Renal pelvis (tissue), 1 donor: ENCODE measurements at regions not wholly inside any gene's neighbourhood (a gene's known extent, or its start where the extent isn't known, plus 50 kb on each side); places are given as distances from the start of the nearest gene placed in this dataset.
"Not testable (repeated sequence)": the region's sequence is repeated elsewhere in the genome, so short reads cannot be mapped to it uniquely, and the experiment has no call there.

Source experiments
- DNase-seq: peaks from one replicate; pipeline ENCODE4 v3.0.0-alpha.2; 2013

DNA sequence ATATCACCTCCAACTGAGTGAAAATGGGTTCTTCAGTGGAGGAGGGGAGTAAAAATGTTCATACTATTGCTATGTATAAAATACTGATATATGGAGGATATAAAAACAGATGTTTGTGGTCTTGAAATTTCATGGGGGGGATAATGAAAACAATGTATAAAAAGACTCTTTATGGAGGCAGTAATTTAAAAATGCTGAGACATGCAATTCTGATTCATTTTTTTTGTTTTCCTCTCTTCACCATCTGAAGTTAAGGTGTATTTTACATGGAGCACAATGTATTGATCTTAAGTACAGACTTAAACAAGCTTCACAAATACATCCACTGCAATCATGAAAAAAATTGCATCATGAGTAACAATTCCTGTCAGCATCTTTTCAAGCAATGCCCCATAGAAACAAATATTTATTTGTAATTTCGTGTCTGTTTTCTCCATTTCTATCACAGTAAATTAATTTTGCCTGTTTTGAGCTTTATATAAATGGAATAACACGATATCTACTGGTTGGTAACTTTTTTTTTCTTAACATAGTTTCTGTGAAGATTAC, 393.2 kb upstream of the ZNF804A start:
- DNase-seq = no peak

DNA sequence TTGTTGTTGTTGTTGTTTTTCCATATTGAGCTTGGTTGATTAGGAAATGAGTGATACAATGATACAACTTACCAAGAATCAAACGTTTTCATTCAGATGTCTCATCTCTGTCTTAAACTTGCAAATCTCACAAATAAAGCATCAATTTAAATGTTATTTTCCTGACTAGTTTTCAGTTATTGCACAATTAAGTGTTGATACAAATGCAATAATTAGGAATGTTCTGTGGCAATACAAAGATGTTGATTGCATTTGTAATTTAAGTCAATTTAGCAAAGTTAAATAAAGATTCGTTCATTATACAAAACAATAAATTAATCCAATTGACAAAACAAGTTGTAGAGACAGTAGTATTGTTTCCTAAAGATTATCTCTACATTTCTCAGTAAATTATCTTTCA, 392.3 kb upstream of the ZNF804A start:
- DNase-seq = no peak

DNA sequence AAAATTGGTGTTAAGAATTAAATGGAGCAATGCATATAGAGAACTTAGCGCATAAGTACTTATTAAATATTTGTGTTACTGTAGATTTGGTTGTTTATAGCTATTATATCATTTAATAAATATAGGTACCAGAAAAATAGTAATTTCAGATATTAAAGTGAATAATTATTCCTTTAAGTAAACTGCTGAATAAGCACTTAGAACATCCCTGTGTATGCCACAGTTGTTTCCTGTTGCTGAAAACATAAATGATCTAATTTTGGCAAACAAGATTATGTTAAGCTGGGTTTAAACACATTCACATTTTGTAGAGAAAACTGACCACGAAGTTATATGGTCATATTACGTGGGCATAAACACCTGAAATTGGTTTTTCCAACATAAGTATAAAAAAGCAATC, 388.0 kb upstream of the ZNF804A start:
- DNase-seq = no peak

DNA sequence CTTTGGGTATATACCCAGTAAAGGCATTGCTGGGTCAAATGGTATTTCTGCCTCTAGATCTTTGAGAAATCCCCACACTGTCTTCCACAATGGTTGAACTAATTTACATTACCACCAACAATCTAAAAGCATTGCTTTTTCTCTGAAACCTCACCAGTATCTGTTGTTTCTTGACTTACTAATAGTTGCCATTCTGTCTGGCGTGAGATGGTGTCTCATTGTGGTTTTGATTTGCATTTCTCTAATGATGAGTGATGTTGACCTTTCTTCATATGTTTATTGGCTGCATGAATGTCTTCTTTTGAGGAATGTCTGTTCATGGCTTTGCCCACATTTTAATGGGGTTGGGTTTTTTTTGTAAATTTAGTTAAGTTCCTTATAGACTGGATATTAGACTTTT, 382.6 kb upstream of the ZNF804A start:
- no peak for DNase-seq

DNA sequence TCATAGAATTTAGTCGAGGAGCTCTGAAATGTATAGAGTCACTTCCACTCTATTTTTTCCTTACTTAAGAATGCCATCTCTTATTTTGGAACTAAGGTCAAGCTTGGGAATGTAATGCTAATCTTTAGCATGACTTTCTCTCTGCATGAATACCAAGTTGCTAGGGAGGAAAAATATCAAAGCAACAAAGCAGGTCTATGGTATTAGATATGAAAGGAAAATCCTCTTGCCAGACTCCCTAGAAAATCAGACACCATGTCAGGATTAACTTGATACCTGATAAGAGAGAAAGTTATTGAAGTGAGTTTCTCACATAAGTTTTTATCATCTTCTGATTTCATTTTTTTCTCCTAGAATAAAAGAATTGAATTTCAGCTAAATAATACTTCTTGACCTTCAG, 341.7 kb upstream of the ZNF804A start:
- DNase-seq = no peak

DNA sequence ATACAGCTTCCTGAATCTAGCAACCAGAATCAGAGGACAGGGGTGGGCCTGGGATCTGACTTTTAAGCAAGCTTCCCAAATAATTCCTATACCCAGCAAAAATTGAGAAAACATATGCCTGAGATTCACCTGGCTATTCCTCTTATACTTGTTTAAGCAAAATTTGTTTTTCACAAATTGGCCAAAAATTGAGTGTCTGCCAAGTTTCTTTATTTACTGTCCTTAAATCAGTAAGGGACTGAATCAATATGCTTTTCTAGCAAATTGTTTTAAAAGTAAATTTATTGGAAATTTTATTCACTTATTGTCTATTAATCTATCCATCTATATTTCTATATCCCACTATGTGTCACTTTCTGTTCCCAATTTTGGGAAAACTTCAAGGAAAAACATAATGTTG, 337.0 kb upstream of the ZNF804A start:
- no peak for DNase-seq

DNA sequence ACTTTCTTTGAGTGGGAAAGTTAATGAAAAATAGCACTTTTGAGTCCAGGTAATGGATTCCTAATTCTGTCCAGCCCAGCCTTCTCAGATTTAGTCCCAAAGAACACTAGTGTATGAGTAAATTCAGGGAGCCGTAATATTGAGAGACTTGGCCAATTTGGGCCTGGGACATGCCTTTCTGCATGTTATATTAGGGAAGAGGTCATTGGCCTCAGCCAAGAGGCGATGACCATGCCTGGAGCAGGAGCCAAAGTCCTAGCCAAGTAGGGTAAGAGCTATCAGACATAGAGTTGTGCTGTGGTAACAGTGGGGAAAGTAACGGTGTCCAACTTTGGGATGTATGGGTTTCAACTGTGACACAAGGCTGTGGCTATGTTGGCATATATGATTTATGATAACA, 336.5 kb upstream of the ZNF804A start:
- no peak for DNase-seq

DNA sequence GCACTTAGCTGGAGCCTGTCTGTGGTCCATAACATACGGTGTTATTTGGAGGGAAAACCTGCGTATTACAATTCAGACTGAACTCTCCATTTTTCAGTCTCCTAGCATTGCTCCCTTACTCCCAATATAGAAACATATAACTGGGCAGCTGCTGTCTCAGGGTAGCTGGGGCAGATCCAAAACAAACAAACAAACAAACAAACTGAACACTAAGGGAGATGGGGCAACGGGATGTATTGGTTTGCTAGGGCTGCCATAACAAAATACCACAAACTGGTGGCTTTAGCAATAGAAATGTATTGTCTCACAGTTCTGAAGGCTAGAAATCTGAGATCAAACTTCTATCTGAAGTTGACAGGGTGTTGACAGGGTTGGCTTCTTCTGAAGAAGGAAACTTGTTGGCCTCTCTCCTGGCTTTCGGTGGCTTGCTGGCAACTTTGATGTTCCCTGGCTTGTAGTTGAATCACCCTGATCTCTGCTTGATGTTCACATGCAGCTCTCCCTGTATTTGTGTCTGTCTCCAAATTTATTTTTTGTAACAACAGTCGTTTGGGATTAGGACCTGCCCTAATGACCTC, 329.3 kb upstream of the ZNF804A start:
- no peak for DNase-seq

DNA sequence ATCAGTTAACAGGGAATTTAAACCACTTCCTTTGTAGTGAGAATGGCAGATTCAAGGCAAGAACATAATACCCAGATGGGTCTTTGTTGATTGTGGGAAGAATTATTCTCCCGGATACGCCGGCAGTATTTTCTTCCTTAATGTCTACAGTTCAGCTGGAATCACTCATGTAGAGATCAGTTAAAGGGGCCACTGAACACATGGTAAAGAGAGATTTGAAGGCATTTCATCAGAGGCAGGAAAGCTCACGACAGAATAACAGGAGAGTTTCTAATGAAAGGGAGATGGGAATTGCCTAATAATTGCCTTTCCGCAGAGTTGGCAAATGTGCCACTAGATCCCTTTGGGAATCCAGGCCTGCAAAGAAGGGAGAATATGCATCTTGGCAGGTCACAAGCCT, 327.7 kb upstream of the ZNF804A start:
- peak; percentile 35 for DNase-seq

DNA sequence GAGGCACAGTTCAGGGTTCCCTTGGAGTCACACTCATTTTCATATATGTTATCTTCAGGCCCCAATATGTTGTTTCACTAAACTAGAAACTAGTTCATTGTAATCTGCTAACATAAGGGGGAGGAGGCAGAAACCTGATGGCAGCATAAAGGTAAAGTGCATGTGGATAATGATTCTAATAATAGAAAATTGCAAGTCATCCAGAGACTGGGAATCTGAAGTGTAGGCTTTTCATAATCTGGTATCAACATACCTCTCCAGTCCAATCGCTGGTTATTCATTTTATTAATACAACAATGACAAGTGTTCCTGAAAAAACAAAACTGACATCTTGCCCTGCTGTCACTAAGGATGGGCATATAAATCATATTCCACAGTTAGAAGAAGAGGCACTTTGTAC, 326.3 kb upstream of the ZNF804A start:
- no peak for DNase-seq

DNA sequence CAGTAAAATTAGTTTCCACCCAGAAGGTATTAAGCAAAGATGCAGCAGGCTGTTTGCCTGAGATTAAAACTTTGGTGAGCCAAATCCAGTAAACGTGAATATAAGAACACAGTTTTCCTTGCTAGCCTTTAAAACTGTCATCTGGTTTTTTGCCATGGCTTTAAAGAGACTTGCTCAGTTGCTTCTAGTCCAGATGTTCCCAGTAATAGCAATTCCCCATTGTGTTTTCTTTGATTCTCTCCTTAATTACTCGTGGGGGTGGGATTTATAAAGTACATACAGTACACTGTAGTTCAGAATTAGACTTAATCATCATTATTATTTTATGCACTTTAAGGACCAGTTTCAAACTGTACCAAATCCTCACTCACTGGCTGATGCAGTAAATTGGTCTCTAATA, 303.5 kb upstream of the ZNF804A start:
- DNase-seq = no peak

DNA sequence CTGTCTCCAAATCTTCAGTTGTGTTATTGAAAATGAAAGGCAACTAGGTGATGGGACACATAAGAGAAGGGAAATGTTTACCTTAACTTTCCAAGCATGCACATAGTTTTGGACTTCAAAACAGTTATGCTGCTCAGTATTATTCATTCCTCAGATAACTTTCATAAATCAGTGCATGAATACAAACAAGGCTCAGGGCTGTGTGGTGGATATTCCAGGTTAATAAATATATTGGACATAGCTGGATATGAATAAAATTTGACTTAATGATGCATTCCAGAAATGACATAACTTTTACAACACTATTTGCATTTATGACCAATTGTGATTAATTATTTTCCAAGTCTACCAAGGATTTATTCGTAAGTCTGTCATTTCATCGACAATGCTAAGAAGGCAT, 301.2 kb upstream of the ZNF804A start:
- no peak for DNase-seq

DNA sequence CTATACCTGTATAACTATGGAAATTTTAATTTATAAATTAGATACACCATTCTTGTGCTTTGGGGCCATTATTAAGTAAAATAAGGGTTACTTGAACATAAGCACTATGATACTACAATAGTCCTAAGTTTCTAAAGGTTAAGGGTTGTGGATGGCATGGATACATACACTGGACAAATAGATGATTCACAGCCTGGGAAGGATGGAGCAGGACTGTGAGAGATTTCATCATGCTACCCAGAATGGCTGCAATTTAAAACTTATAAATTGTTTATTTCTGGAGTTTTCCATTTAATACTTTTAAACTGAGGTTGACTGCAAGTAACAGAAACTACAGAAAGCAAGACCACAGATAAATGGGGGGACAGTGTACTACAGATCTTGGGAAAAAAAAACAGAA, 295.8 kb upstream of the ZNF804A start:
- no peak for DNase-seq

DNA sequence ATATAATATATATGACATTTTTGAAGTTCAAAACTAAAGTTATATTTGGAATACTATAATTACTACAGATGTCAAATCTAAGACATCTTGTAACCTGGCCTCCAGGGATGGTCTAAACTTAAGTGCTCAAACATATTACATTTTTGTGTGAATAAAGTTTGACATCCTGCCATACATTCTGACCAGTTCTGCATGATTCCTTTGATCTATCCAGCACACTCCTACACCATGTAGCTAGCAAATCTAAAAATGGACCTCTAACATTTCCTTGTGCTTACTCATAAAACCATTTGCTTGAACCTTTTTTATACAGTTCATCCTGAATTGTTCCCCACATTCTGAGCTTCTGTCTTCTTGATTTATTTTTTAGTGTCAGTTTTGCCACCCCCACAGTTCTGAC, 294.3 kb upstream of the ZNF804A start:
- DNase-seq = no peak

DNA sequence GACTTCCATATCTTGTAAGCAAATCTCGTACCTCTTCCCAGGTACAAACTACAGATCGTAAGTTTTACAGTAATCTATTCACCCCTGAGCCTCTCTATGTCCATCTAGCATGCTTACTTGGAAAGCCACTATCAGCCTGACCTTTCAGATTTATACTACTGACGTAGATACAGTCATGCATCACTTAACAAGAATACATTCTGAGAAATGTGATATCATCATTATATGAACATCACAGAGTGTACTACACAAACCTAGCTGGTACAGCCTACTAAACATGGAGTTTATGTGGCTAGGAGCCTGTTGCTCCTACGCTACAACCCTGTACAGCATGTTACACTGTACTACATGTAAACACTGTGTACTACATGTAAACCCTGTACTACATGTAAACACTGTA, 293.2 kb upstream of the ZNF804A start:
- no peak for DNase-seq

DNA sequence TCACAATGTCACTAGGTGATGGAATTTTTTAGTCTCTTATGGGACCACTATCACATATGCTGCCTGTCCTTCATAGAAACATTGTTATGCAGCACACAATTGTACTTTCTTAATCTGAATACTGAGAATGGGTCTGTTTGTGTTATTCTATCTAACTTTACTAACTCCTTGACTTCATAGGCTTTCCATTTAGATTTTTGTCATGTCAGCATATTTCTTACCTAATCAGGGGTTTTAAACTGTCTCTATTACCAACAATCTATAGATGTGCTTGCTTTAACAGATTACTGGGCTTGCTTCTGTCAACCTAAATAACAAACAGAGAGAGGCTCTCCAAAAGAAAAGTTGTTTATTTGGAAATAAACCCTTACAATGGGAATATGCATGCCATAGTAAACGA, 289.6 kb upstream of the ZNF804A start:
- no peak for DNase-seq

DNA sequence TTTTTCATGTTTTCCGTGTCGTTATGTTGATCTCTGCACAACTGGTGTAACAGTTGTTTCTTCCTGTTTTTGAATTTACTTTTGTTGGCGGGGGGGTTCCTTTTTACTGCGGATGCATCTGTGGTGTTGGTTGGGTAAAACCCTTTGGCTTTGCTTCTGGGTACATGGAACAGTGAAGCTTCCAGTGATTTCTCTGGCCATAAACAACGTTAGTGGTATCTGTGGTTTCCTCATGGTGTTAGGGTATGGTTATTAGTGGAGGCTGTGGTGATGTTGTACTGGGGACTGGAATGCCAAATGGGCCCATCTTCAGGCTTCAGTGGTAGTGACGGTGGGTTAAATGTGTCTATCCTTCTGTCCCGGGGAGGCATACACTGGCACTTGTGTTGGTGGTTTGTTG, 285.4 kb upstream of the ZNF804A start:
- DNase-seq = no peak

DNA sequence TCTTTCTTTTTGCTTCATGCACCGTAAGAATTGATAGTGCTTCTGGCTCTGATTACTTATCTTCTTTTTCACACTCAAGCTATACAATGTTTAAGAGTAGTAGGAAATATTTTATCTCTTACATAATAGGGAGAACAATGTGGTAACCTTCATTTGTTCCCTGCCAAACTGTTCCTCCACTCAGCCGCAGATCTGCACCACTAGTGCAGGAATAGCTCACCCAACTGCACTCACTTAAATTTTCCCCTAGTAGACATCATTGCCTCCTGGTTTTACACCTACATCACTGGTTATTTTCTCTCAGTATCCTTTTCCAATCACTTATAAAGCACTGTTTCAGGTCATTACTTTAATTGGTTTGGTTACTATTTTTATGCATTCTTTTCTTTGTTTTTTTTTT, 283.5 kb upstream of the ZNF804A start:
- DNase-seq = no peak

DNA sequence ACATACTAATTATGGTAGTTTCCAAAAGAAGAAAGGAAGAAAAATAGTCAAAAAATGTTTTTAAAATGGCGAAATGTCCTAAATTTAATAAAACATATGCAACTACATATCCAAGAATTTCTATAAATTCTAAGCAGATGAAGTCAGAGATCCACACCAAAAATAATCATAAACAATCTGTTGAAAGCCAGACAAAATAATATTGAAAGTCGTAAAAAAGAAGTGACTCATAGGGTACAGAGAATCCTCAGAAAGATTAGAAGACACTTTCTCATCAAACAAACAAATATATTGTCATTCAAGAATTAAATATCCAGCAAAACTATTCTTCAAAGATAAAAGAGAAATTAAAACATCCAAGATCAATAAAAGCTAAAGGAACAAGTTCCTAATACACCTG, 281.4 kb upstream of the ZNF804A start:
- no peak for DNase-seq

DNA sequence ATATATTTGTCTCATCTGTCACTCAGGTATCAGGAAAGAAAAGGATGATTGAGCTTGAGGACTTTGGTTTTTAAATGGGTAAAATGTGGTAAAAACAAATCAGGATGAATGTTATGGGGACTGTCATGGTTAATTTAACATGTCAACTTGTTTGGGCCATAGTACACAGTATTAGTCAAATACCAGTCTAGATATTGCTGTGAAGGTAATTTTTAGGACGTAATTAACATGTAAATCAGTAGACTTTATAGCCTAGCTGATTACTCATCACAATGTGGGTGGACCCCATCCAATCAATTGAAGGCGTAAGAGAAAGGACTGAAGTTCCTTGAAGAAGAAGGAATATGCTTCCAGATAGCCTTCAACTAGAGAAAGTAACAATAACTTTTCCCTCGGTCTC, 275.7 kb upstream of the ZNF804A start:
- DNase-seq = no peak

DNA sequence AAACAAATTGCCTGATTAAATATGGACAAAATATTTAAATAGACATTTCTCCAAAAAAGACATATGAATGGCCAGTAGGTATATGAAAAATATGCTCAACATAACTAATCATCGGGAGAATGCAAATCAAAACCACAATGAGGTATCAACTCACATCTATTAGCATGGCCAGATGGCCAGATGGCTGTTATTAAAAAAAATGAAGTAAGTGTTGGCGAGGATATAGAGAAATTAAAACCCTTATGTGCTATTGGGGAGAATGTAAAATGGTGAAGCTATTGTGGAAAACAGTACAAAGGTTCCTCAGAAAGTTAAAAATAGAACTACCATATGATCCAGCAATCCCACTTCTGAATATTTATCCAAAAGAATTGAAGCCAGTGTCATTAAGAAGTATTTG, 272.3 kb upstream of the ZNF804A start:
- no peak for DNase-seq

DNA sequence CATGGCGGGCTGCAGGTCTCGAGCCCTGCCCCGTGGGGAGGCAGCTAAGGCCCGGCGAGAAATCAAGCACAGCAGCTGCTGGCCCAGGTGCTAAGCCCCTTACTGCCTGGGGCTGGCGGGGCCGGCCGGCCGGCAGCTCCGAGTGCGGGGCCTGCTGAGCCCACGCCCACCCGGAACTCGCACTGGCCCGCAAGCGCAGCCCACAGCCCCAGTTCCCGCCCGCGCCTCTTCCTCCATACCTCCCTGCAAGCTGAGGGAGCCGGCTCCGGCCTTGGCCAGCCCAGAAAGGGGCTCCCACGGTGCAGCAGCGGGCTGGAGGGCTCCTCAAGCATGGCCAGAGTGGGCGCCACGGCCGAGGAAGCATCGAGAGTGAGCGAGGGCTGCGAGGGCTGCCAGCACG, 270.5 kb upstream of the ZNF804A start:
- DNase-seq = not testable (repeated sequence)

DNA sequence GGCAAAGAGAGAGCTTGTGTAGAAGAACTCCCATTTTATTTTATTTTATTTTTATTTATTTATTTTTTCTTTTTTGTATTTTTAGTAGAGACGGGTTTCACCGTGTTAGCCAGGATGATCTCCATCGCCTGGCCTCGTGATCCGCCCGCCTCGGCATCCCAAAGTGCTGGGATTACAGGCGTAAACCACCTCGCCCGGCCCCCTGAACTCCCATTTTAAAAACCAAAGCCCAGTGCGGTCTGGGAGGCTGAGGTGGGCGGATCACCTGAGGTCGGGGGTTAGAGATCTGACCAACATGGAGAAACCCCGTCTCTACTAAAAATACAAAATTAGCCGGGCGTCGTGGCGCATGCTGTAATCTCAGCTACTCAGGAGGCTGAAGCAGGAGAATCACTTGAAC, 267.8 kb upstream of the ZNF804A start:
- DNase-seq = not testable (repeated sequence)

DNA sequence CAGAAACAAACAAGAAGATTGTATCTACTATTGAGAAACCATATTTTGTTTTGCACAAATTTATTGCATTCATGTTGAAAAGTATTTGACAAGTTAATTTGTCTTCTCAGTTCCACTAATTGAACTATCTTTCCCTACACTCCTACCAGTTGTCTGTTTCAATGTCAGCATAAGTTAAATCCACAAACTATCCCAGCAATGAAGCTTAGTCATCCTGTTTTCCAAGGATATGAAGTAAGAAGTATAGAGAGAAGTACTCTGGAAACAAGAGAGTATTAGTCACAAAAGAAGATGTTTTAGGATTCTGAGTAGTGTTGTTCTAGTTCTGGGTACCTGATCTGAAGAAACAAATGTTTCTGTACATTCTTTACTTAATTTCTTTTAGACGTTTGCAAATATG, 261.6 kb upstream of the ZNF804A start:
- no peak for DNase-seq

DNA sequence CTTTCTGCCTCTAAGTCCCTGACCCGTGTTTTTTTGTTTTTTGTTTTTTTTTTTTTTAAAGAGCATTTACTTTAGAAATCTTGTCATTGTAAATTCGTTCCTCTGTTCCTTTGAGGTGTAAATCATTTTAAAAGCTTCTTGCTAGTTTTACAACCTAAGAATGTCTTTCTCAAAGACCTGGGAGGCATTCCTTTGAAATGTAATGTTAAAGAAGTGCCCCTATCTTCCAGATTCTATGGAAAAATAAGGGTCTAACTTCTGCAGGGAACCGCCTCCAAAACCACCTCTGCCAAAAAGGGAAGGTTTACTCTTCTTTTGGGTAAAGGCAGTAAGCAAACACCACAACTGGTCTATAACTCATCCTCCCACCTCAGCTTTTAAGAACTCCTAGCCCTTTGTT, 259.6 kb upstream of the ZNF804A start:
- no peak for DNase-seq
